ENCODE measurements at regions not wholly inside any gene's neighbourhood (a gene's known extent, or its start where the extent isn't known, plus 50 kb on each side); places are given as distances from the start of the nearest gene placed in this dataset.

DNA sequence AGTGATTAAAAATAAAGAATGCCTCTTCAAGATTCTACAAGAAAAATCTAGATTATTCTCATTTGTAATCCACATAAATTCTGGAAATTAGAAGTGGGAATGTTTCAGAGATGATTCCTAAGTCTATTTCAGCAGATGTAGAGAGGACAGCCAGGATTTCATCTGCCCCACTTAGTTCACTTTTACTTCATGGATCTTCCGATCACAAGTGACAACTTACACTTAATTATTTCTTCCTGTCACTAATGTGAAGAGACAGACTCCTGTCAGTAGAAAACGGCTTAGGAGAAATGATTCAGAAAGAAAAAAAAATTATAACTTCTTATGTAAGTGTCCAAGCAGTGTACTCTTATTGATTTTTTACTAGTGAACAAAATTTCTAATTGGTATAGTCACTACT, 368.2 kb upstream of the SMIM30 start:
- H3K27ac ChIP-seq, result no peak overlapping the region
- no peaks in the 10 kb centered on the region for H3K36me3 ChIP-seq (replicated peaks in 1 of 2)
- no peaks in the 10 kb centered on the region for H3K27me3 ChIP-seq
- no peaks in the 10 kb centered on the region for H3K9me3 ChIP-seq (replicated peaks in 1 of 3)
- H3K4me3 ChIP-seq, result no peak overlapping the region
- no peak for TF ChIP-seq CTCF (IDR thresholded peaks at IDR 0.05)
- no peak for TF ChIP-seq POLR2A (IDR thresholded peaks at IDR 0.05)
- DNase-seq, result no peak
- 74 to 89% (median 79%) methylated on average over 2 of the region's 2 CpGs for WGBS, 4 donors
- H3K4me1 ChIP-seq (replicated peaks in 1 of 2), result no peaks in the 10 kb centered on the region
- intact Hi-C loops (cut with DNase I), result no loop called here

DNA sequence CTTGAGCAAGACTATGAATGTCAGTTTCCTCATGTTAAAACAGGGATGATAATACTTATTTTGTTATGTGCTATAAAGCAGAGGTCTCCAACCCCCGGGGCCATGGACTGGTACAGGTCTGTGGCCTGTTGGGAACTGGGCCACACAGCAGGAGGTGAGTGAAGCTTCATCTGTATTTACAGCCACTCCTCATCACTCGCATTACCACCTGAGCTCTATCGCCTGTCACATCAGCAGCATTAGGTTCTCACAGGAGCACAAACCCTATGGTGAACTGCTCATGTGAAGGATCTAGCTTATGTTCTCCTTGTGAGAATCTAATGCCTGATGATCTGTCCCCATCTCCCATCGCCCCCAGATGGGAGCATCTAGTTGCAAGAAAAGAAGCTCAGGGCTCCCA, 365.3 kb upstream of the SMIM30 start:
- intact Hi-C loops (cut with DNase I), result no loop called here
- Histone ChIP-seq H3K36me3 (replicated peaks in 1 of 2) (no peaks in the 10 kb centered on the region), H3K27me3 (no peaks in the 10 kb centered on the region), H3K27ac (no peak overlapping the region), H3K4me3 (no peak overlapping the region), H3K9me3 (replicated peaks in 1 of 3) (no peaks in the 10 kb centered on the region), H3K4me1 (replicated peaks in 1 of 2) (no peaks in the 10 kb centered on the region)
- TF ChIP-seq POLR2A (IDR thresholded peaks at IDR 0.05) (no peak), CTCF (IDR thresholded peaks at IDR 0.05) (no peak)
- WGBS, 4 donors, result 79 to 92% (median 84%) methylated on average over 4 of the region's 4 CpGs
- DNase-seq, result no peak

DNA sequence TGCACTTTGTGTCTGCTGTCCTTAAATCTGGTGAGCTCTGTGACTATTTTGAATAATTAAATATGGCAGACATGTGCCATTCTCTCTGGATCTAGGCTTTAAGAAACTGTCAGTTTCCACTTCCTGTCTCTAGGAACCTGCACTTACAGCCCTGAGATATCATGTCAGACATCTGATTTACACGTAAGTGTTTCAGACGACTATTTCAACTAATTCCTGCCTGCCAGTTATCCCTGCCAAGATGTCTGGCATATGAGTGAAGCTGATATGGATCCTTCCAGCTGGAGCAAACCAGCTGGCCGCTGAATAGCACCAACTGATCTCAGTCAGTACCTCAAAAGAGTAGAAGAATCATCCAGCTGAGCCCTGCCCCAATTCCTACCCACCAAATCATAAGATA, 362.2 kb upstream of the SMIM30 start:
- H3K9me3 ChIP-seq (replicated peaks in 1 of 3), result no peaks in the 10 kb centered on the region
- intact Hi-C loops (cut with DNase I), result no loop called here
- H3K27ac ChIP-seq, result no peak overlapping the region
- no peaks in the 10 kb centered on the region for H3K27me3 ChIP-seq
- 76 to 83% (median 79%) methylated on average over 3 of the region's 3 CpGs for WGBS, 4 donors
- TF ChIP-seq CTCF (IDR thresholded peaks at IDR 0.05) (no peak), POLR2A (IDR thresholded peaks at IDR 0.05) (no peak)
- H3K4me3 ChIP-seq, result no peak overlapping the region
- no peak for DNase-seq
- no peaks in the 10 kb centered on the region for H3K36me3 ChIP-seq (replicated peaks in 1 of 2)
- H3K4me1 ChIP-seq (replicated peaks in 1 of 2), result no peaks in the 10 kb centered on the region

DNA sequence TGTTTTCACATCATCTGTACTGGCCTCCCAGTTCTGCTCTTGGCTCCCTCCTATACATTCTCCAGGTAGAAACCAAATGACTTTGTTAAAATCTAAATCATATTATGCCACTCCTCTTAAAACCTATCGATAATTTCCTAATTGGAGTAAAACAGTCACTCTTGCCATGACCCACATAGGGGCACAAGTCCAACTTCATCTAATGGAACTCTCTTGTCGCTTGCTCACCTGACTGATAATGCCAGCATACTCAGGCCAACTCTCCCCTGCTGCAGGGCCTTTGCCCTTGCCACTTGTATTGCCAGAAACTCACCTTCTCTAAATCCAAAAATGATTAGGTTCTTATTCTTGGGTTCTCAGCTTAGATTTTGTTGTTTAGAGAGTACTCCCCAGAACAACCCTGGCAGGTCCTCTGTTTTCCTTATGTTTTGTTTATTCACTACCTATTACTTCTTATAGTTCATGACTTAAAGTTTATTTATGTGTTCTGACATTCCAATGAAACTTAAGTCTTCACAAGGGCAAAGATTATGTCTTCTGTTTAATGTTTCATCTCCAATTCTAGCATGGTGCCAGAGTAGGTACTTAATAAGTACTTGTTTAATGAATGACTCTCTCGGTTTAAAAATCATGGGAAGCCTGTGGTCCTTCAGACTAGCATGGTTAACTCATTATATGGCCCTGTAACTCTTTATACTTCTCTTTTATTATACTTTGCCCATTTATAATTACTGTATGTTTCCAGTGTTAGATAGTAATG, 345.9 kb upstream of the SMIM30 start:
- DNase-seq, result no peak
- 77 to 92% (median 83%) methylated on average over 3 of the region's 3 CpGs for WGBS, 4 donors
- no peak overlapping the region for H3K27ac ChIP-seq
- no peaks in the 10 kb centered on the region for H3K4me1 ChIP-seq (replicated peaks in 1 of 2)
- no peaks in the 10 kb centered on the region for H3K27me3 ChIP-seq
- H3K36me3 ChIP-seq (replicated peaks in 1 of 2), result no peaks in the 10 kb centered on the region
- intact Hi-C loops (cut with DNase I), result no loop called here
- no peaks in the 10 kb centered on the region for H3K9me3 ChIP-seq (replicated peaks in 1 of 3)
- TF ChIP-seq POLR2A (IDR thresholded peaks at IDR 0.05) (no peak), CTCF (IDR thresholded peaks at IDR 0.05) (no peak)
- no peak overlapping the region for H3K4me3 ChIP-seq
